ENCODE measurements at regions not wholly inside any gene's neighbourhood (a gene's known extent, or its start where the extent isn't known, plus 50 kb on each side); places are given as distances from the start of the nearest gene placed in this dataset.
"Not testable (repeated sequence)": the region's sequence is repeated elsewhere in the genome, so short reads cannot be mapped to it uniquely, and the experiment has no call there.

DNA sequence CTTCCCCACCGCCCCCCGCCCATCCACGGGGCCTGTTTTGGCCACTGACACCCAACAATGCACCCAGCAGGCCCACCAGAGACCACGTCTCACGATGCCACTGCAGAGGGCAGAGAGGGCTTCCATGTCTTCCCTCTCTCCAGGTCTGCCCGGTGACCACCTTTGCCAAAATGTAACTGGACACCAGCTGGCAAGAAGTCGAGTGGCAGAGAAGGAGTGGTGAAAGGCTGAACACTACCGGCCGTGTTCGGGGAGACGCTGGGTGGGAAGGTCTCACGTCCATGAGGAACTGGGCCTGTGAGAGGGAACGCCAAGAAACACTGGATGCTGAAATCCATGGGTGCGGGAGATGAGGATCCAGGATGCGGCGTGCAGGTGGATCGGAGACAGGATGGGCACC, 308.2 kb downstream of the ADGRD1 start:
- no peak for DNase-seq (ENCODE audit: insufficient read length, low spot score)

DNA sequence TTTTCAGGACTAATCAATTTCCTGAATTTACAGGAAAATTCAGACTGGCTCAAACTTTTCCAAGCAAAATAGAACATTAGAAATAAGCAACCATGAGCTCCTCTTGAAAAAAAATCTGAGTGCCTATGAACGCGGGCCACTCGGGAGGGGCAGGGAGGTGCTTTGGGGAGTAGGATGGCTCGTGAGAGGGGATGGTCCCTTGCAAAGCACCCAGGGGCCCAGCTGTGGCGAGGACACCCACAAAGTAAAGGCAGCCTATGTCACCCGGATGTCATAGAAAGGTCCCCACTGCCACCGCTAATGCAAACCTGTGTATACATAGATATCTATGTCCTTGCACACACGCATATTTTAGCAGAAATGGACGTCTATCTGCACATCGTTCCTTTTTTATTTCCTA, 309.9 kb downstream of the ADGRD1 start:
- DNase-seq (ENCODE audit: insufficient read length, low spot score) = no peak
- FAIRE-seq = no peak
- no peak for TF ChIP-seq POLR2A (IDR thresholded peaks at IDR 0.05; ENCODE audit: low read depth, low read length)

More for the DNA sequence above, 308.2 kb downstream of the ADGRD1 start:
- TF ChIP-seq POLR2A (IDR thresholded peaks at IDR 0.05; ENCODE audit: low read depth, low read length) = no peak
- no peak for FAIRE-seq

DNA sequence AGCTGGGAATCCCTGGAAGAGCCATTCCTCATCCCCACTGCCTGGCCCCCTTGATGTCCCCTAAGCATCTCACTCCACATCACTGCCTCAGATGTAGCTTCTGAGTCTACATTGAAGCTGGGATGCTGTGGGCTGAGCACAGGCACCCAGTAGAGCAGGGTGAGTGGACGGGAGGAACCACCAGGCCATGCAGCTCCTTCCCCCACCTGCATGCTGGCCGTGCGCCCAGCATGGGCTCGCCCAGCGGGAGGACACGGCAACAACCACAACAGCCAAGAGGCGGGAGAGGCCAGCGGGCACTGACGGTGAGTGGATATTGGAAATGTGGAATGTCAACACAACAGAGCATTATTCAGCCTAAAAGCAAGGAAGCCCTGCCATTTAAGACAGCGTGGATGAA, 310.9 kb downstream of the ADGRD1 start:
- FAIRE-seq = no peak
- TF ChIP-seq POLR2A (IDR thresholded peaks at IDR 0.05; ENCODE audit: low read depth, low read length) = no peak
- no peak for DNase-seq (ENCODE audit: insufficient read length, low spot score)

DNA sequence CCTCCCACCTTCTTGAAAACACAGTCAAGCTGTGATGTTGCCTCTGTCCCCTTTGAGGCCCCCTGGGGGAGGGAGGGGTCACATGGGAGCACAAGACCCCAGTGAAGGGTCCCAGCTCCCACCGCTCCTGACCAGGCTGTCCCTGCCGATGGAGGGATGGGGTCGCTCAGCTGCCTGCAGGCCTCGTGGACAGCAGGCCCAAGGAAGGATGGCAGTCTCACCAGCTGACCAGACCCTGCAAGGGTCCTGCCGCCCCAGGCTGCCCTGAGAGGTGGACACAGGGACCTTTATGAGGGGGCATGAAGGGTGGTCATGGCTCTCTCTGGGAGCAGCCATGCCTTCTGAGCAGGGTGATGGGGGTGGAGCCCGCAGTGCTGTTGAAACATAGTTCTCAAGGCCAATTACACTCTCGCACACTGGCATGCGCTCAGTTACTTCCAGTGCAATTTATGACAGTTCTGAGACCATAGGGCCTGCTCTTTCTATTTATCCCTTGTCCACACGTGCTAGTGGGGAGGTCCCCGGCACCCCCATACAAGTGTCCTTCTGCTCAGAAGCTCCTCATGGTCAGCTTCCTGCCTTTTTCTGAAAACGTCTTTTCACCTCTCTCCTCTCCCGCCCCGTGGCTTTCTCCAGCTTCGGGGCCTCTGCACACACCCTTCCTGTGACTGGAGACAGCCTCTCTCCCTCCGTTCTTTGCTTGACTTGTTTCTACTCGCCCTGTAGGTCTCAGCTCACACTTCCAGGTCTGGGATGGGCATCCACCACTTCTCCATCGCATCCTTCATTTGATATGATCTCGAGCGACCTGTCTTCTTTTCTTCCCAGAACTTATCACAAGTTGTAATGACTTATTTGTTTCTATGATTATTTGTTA, 313.1 kb downstream of the ADGRD1 start:
- DNase-seq (ENCODE audit: insufficient read length, low spot score) (no peak), FAIRE-seq (no peak)
- no peak for TF ChIP-seq POLR2A (IDR thresholded peaks at IDR 0.05; ENCODE audit: low read depth, low read length)

DNA sequence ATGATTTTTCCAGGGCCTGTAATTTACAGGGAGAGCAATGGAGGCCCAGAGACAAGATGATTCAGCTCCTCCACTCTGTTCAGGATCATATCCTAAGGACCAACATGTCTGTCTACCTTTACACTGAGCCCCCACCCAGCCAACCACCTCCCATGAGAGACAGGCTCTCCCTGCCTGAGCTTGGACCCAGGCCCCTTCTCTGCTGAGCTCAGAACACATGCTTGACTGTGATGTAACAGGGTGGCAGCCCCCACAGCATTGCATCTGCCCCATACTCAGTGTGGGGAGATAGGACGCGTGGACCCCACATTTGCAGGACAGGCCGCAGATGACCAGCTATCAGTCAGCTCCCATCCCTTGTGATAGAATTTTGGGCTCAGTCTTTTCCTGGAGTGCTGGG, 313.9 kb downstream of the ADGRD1 start:
- no peak for TF ChIP-seq POLR2A (IDR thresholded peaks at IDR 0.05; ENCODE audit: low read depth, low read length)
- FAIRE-seq (no peak), DNase-seq (ENCODE audit: insufficient read length, low spot score) (no peak)

DNA sequence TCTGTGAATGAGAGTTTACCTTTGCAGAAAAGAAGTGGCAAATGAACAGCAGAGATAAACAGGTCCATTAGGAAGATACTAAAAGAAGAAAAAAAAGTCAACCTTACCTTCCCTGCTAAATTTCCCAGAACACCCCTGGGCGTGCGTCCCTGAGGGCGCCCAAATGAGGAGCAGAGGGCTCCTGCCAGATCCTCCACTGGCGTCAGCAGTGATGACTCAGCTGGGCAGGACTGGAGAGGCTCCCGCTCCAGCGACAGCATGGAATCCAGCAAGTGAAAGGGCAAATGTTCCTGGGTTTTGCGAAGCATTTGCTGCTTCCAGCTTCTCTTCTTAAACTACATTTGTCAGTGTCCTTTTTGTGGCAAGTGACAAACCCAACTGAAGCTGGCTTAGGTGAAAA, 314.4 kb downstream of the ADGRD1 start:
- DNase-seq (ENCODE audit: insufficient read length, low spot score); FAIRE-seq: not testable (repeated sequence)

DNA sequence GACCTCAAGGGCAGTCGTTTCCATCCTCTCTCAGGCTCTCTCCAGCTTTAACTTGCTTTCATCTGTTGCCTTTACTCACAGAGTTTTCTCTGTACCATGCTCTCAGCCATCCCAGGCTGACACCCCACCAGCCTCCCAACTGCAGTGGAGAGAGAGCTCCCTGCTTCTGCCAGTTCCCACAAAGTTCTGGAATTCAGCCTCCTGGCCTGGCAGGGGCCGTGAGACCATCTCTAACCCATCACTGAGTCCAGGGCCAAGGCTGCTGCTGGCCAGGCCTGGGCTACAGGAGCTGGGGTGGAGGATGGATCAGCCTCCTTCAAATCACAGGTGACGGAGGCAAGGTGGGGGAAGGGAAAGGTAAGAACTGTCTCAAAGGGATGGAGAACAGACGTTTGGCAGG, 314.9 kb downstream of the ADGRD1 start:
- not testable (repeated sequence) for FAIRE-seq; DNase-seq (ENCODE audit: insufficient read length, low spot score)

DNA sequence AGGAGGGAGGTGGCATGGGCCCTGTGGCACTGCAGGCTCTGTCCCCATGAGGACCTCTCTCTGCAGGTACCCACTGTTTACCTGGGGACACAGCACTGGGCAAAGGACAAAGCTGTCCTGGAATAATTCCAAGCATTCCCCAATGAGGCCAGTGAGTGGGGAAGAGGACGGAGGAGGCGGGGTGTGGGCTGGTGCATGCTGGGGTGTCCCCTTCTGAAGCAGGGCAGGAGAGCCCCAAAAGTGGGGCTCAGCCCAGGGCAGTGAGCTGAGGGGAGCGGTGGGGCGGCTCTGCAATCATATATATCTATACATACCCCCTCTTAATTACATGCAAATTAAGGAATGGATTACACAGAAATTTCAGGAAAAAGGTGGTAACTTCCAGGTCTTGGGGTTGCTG, 315.8 kb downstream of the ADGRD1 start:
- FAIRE-seq (no peak), DNase-seq (ENCODE audit: insufficient read length, low spot score) (no peak)
- TF ChIP-seq POLR2A (IDR thresholded peaks at IDR 0.05; ENCODE audit: low read depth, low read length) = no peak

DNA sequence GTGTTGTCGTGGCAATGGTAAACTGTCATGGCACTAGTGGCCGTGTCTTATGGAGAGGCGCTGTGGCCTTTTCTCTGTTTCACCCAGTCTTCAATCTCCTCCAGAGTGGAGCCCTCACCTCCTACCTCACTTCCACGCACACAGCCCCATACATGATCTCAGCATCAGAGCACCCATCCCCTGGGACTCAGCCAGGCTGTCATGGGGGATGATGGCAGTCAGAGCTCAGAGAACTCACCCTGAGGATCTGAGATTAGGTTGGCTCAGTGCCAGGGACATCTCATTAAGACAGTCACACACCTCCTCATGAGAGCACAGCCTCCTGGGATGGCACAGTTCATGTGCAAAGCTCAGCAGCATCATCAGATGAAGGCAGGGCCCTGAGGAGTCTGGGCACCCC, 316.3 kb downstream of the ADGRD1 start:
- FAIRE-seq; DNase-seq (ENCODE audit: insufficient read length, low spot score): not testable (repeated sequence)

DNA sequence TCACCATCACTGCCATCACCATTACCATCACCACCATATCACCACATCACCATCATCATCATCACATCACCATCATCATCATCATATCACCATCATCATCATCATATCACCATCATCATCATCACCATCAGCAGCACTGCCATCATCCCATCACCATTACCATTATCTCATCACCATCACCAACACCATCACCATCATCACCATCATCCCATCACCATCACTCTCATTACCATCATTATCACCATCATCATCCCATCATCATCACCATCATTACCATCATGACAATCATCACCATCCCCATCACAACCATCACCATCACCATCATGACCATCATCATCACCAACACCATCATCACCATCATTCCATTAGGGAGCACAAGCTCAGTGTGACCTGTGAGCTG, 318.0 kb downstream of the ADGRD1 start:
- DNase-seq (ENCODE audit: insufficient read length, low spot score) (no peak), FAIRE-seq (no peak)
- no peak for TF ChIP-seq POLR2A (IDR thresholded peaks at IDR 0.05; ENCODE audit: low read depth, low read length)

DNA sequence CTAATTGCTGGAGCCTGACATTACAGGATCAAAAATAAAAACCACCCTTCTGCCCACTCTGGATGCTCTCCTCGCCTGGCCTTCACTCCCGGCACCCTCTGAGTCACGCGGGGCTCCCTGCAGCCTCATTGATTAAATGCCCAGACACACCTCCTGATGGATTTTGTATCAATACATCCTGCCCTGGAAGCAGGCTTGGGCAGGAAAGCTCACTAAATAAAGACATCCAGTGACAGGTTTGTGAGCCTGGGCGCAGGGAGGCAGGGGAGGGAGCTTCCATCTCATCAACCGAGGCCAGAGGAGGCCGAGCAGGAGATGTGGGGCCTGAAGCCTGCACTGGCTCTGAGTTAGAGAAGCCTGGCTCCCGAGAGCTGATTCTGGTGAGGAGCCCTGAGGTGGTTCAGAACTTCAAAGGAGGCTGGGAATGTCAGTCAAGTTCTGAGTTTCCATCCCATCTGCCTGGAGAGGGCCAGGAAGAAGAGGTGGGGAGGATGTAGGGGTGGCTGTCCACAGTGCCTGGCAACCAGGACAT, 318.6 kb downstream of the ADGRD1 start:
- FAIRE-seq; DNase-seq (ENCODE audit: insufficient read length, low spot score): not testable (repeated sequence)

DNA sequence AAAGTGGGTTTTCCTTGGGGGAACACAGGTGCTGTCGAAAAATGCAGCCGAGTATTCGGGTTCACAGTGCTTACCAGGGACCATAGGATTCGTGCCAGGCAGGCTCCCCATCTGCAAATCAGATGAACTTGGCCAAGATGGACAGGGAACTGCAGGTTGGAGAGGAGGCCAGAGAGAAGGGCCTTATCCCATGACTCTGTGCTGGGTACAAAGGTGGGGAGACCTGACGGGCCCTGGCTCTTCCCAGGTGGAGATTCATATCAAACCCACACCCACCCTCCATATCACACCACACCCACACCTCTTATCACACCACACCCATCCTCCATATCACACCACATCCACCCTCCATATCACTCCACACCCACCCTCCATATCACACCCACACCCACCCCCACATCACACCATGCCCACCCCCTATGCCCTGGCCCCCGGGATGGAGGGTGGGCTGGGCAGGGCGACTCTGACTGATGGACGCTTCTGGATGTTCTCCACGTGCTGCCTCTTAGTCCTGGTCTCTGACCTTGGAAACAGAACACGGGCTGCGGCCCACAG, 319.7 kb downstream of the ADGRD1 start:
- TF ChIP-seq POLR2A (IDR thresholded peaks at IDR 0.05; ENCODE audit: low read depth, low read length) = no peak
- DNase-seq (ENCODE audit: insufficient read length, low spot score) (no peak), FAIRE-seq (no peak)

DNA sequence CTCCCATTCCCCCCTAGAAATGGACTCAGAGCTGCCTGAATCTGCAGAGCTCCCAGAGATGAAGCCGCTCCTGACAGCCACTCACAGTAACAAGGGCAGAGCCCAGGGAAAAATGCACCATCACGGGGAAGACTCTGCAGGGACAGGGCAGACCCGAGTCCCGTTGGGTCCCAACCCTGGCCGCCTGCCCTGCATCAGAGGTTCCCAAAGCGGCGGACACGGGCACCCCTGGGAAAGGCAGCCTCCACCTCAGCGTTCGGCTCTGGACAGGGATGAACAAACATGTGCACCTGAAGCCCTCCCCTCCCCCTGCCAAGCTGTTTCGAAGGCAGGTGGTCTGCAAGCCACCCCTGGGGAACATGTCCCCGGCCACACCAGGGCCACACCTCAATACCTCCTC, 320.4 kb downstream of the ADGRD1 start:
- no peak for TF ChIP-seq POLR2A (IDR thresholded peaks at IDR 0.05; ENCODE audit: low read depth, low read length)
- DNase-seq (ENCODE audit: insufficient read length, low spot score) (no peak), FAIRE-seq (no peak)

DNA sequence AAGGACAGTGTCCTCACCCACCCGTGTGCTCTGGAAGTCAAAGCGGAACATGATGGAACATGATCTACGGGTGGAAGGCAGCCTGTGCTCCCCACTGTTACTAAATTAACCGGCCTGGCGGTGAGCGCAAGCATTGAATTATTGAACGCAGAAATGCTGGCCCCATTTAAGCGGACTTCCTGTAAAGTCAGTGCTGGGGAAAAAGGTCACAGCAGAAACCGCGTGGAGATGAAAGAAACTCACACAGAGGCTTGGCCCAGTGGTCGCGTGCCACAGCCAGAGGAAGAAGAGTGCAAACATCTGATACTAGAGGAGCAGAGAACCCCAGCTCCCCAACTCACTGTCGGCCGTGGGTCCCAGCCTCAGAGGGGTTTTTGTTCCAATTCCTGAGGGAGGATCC, 321.2 kb downstream of the ADGRD1 start:
- FAIRE-seq (no peak), DNase-seq (ENCODE audit: insufficient read length, low spot score) (no peak)
- no peak for TF ChIP-seq POLR2A (IDR thresholded peaks at IDR 0.05; ENCODE audit: low read depth, low read length)

DNA sequence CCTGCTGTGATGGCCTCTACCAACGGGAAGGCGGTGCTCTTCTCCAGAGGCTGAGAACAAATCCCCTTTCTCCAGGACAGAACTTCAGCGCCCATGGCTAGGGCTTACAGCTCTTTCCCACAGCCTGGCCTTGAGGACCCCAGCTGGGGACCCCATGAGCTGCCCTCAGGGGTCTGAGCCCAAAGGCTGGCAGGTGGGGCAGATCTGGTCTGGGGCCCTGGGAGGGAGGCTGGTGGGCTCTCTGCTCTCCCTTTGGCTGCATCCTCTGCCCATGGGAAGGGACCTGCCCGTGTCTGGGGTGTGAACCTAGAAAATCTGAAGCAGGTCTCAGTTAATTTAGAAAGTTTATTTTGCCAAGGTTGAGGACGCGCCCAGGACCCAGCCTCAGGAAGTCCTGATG, 322.1 kb downstream of the ADGRD1 start:
- DNase-seq (ENCODE audit: insufficient read length, low spot score) (no peak), FAIRE-seq (no peak)
- no peak for TF ChIP-seq POLR2A (IDR thresholded peaks at IDR 0.05; ENCODE audit: low read depth, low read length)

Measured in H54 (cell line).